HG03457 (cell line): ENCODE measurements at regions not wholly inside any gene's neighbourhood (a gene's known extent, or its start where the extent isn't known, plus 50 kb on each side); places are given as distances from the start of the nearest gene placed in this dataset.
"Not testable (repeated sequence)": the region's sequence is repeated elsewhere in the genome, so short reads cannot be mapped to it uniquely, and the experiment has no call there.

Experiments
- ATAC-seq: cut with Tn5 transposase; IDR thresholded peaks from one replicate; pipeline ENCODE4 v1.9.1; 2021; ENCODE audit warnings: moderate number of reproducible peaks; ENCODE audit not compliant: unreplicated experiment

GRCh38 chr3:110293660-110294059 is 778.0 kb upstream of the NECTIN3 start:
- ATAC-seq, result no peak

GRCh38 chr3:110296885-110297284 is 774.7 kb upstream of the NECTIN3 start:
- ATAC-seq, result no peak

- no peak for ATAC-seq
These were observed 769.8 kb upstream of the NECTIN3 start for GRCh38 chr3:110301781-110302180.

- no peak for ATAC-seq
These were observed 764.4 kb upstream of the NECTIN3 start for GRCh38 chr3:110307065-110307809.

GRCh38 chr3:110311541-110311940 is 760.1 kb upstream of the NECTIN3 start:
- no peak for ATAC-seq

GRCh38 chr3:110314512-110315114 is 757.0 kb upstream of the NECTIN3 start:
- ATAC-seq, result peak; percentile 80

- ATAC-seq, result no peak
These were observed 753.5 kb upstream of the NECTIN3 start for GRCh38 chr3:110318108-110318507.

- no peak for ATAC-seq
These were observed 748.3 kb upstream of the NECTIN3 start for GRCh38 chr3:110323349-110323748.

- no peak for ATAC-seq
These were observed 747.4 kb upstream of the NECTIN3 start for GRCh38 chr3:110324171-110324705.

- ATAC-seq, result no peak
These were observed 743.7 kb upstream of the NECTIN3 start for GRCh38 chr3:110327870-110328269.

- not testable (repeated sequence) for ATAC-seq
These were observed 740.1 kb upstream of the NECTIN3 start for GRCh38 chr3:110331562-110331961.

GRCh38 chr3:110332629-110333028 is 739.0 kb upstream of the NECTIN3 start:
- no peak for ATAC-seq

GRCh38 chr3:110341047-110341446 is 730.6 kb upstream of the NECTIN3 start:
- ATAC-seq, result no peak

- no peak for ATAC-seq
These were observed 728.2 kb upstream of the NECTIN3 start for GRCh38 chr3:110343376-110343775.

GRCh38 chr3:110343945-110344344 is 727.7 kb upstream of the NECTIN3 start:
- ATAC-seq, result peak; percentile 89

- ATAC-seq, result peak; percentile 0
These were observed 727.1 kb upstream of the NECTIN3 start for GRCh38 chr3:110344487-110344886.

- peak; percentile 39 for ATAC-seq
These were observed 726.5 kb upstream of the NECTIN3 start for GRCh38 chr3:110344897-110345767.

- ATAC-seq, result no peak
These were observed 722.3 kb upstream of the NECTIN3 start for GRCh38 chr3:110349295-110349694.

GRCh38 chr3:110352841-110353604 is 718.6 kb upstream of the NECTIN3 start:
- no peak for ATAC-seq

GRCh38 chr3:110362751-110363150 is 708.9 kb upstream of the NECTIN3 start:
- no peak for ATAC-seq

GRCh38 chr3:110367289-110367688 is 704.3 kb upstream of the NECTIN3 start:
- not testable (repeated sequence) for ATAC-seq
